Iris pigment epithelial cell (primary cell): ENCODE measurements at regions not wholly inside any gene's neighbourhood (a gene's known extent, or its start where the extent isn't known, plus 50 kb on each side); places are given as distances from the start of the nearest gene placed in this dataset.
"Not testable (repeated sequence)": the region's sequence is repeated elsewhere in the genome, so short reads cannot be mapped to it uniquely, and the experiment has no call there.

Experiments
- DNase-seq: peaks from one replicate; pipeline ENCODE4 v3.0.0-alpha.2; 2011; ENCODE audit warnings: low read depth

DNA sequence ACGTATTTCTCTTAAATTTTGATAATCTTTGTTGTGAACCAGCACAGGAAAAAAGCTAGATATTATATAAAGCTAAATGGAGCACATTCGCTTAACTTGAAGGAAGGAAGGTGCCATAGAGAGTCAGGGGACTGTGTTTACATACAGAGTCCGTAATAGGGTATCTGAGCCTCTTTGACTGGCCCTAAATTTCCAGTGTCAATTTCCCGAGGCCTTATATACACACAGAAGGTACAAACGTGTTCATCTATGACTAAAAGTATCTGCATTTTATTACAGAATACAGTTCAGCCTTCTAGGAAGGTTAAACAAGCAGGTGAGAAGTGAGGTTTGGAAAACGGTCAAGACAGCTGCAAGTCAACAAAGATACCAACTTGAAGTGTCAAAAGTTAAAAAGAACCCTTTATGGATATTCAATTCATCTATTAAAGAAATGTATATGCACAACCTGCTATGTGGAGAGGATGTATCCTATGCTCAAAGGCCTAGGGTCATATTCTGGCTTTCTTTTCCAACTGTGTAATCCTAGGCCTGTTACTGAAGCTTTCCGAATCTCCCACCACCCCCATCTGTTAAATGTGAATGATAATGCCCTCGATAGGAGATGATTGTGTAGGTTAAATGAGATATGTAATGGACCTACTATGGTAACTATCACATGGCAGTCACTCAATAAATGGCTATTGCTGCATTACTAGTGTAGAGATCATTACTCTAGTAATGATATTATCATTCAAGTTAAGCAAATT is 263.7 kb upstream of the MAF start:
- no peak for DNase-seq

DNA sequence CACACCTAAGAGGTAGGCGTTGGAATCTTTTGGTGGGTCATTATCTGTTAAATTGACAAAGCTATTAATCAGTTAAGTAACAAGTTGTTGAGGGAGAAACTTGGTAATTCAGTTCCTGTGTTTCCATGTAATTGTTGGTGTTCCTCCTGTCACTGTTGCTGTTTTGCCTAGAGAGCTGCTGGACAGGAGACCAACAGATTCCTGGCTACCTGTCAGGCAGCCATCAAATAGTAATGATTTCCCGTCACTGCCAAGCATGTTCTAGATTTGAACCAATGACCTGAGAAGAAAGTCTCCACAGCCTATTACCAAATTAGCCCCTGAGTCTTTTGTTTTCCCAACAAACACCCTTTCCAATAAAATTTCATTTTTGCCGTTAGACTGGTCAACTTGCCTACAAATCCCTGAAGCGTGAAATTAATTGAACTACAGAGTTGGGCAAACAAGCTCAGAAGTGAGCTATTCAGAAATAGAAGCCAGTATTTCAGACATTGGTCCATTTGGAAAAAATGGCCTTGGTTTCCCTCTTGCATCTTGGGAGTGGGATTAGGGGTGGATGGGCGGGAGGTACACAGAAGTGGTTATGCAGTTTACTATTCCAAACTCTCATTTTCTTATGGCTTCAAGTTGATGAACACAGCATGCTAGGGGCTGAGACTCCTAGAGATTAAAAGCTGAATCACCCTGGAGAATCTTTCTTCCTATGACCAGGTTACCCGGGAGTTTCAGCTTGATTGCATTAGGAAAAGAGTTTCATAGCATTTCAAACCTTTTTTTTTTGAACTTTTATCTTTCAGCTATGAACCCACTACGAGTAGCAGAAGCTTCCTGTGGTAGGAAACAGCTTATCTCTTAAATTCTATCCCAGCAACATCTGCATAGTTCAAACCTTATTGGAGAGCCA is 262.8 kb upstream of the MAF start:
- DNase-seq: no peak

DNA sequence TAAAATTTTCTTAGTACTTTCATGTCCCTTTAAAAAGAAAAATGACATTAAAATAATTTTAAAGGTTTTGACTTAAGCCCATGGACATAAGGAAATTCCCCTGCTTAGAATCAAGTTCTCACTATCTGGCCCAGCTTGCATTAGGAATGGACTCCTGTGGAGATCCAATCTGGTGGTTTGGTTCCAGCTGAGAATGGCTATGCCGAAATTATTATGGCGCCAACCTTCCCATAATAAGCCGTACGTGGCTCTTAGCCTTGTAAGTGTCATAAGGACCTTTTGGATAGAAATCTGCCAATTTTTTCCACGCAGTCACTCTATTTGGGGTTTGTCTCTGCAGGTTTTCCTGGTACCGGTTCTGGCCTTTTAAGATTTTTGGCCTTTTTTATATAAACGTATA is 262.1 kb upstream of the MAF start:
- no peak for DNase-seq

DNA sequence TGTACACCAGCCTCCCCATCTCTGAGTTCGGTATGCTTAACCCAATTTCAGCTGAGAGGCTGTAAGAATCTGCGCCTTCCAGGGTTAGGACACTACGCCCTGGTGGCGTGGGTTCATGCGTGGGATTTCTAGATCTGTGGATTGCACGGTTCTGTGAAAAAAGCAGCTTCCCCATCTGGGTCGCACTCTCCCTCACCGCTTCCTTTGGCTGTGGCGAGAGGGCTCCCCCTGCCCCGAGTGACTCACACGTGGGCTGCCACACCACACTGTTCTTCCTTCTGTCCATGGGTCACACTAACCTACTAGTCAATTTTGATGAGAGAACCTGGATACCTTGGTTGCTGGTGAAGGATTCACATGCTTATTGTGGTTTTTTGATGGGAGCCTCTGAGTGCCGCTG is 256.0 kb upstream of the MAF start:
- no peak for DNase-seq

DNA sequence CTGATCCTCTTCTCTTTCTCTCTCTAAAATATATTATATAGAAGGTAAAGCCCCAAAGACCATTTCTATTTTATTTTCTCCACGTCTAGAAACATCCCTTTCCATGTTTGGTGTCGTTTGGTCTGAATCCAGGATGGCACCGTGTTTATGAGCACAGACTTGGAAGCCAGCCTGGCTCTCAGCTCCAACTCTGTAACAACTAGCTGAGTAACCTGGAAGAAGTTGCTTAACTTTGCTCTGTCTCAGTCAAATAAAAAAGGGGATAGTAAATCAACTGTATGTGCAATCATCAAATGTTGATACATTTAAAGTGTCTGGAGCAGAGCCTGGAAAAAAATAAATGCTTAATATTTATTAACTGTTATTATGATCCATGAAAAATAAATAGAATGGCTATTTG is 249.8 kb upstream of the MAF start:
- no peak for DNase-seq

DNA sequence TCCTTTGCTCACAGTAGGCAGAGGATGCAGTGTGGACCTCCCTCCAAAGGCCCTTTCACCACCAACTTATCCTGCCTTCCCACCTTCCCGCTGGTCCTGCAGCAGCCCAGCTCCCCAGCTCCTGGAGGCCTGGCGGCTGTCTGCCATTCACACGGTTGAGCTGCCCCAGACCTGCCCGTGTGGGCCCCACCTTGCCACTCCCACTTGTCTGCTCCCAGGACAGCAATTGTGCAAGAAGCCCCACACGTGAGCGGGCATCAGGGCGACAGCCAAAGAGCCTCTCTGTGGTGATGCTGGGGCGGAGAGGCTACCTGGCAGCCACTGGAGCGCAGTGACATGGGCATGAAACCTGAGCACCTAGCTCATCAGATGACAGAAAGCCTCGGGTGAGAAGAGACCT is 248.6 kb upstream of the MAF start:
- no peak for DNase-seq

DNA sequence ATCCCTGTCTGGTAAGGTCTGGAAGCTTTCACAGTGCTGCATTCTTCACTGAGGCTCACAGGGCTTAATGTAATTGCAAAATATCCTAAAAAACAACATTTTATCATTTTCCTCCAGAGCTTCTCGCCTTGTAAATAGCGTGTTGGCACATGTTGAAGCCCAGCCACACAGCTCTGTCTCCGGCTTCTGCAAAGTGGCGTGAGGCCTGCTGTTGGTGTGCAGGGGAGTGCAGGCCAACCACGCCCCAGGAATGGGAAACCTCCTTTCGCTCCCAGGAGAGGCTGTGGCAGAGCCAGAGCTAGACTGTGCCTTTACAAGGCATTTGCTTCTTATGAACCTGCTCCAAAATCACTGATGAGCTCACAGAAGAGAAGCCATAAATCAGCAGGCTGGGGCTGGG is 248.2 kb upstream of the MAF start:
- no peak for DNase-seq

DNA sequence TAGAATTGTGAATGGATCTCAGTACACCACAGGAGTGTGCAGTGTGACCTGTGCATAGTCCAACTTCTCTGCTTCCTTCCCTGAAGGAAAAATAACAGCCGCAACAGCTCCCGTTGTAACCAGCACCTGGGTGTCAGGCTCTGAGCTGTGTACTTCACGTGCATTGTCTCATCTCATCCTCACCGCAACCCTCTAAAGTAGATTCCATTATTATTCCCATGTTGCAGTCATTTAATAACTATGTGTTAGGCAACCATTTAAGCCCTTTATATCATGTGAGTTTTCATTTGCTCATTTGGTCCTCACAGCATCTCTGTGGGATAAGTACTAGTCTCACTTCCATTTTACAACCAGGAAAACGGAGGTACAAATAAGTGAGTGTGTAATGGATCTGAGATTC is 247.0 kb upstream of the MAF start:
- no peak for DNase-seq

DNA sequence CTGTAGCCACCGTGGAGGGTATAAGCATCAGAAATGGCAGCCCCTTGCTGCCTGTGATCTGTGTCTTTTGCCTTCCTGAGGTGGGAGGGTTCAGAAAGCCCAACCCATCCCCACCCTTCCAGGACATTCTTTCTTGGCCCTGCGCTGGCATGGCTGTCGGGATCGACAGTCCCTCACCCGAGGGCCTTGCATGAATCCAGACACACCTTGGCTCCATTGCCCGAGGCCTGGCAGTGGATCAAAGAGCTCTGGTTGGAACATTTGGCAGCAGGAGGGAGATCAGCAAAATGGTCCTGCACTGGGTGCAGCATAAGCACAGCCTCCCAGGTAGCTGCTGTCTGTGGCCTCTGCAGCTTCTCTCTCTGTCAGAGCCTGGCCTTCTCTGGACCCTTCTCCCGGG is 246.6 kb upstream of the MAF start:
- DNase-seq: no peak

DNA sequence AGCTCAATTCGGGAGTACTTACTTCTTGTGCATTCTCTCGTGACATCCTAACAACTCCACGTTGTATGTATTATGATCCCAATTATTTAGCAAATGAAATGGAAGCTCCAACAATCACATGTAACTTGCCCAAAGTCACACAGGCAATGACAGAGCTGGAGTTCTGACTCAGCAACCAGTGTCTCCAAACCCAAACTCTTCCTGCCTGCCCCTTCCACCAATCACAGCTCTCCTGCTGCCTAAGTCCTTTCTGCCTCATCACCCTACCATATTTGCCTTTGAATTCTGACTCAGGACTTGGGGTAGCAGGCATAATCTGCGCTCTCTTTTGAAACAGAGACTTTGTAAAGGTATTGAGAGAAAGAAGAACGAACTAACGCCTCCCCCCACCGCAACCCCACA is 245.2 kb upstream of the MAF start:
- DNase-seq: no peak

DNA sequence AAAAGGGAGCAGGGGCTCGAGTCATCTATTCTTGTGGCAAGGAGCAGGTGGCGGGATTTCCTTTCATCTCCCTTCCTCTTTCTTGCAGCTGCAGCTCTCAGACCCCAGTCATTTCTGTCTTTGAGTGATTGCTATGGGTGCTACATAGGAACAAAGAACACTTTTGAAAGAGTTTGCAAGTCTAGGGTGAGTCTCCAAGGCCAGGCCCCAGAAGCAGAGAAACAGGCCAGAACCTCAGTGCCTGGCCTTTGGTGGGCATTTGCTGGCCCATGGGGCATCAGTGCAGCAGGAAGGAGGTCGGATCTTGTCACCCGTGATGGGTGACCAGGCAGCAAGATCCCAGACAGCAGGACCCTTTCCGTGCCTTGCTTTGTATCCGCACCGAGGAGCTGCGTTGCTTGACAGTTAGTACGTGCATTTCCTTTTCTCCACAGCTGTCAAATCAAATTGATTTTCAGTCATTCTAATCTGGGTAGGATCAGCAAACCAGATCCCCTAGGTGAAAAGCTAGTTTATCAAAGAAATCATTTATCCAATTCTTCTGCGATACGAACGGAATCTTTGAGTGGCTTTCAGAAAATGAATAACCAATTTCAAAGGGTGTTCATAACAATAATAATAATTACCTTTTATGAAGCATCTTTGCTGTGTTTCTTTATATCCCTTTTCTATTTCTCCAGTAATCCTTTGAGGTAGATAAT is 244.6 kb upstream of the MAF start:
- no peak for DNase-seq

DNA sequence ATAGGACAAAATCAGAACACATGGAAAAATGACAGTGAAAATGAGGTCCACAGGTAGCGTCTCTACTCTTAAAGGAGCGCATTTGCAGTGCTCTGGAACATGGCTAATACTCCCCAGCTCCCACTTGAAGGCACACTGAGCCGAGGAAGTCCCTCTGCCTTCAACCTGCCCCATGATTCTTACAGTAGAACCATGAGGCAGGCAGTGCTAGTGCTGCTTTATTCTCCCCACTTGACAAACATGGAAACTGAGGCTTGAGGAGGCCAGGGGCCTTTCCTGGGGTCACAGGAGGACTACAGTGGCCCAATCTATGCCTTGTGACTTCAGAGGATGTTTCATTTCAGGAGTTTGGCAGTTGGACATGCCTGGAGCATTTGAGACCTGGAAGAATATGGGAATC is 244.1 kb upstream of the MAF start:
- no peak for DNase-seq

DNA sequence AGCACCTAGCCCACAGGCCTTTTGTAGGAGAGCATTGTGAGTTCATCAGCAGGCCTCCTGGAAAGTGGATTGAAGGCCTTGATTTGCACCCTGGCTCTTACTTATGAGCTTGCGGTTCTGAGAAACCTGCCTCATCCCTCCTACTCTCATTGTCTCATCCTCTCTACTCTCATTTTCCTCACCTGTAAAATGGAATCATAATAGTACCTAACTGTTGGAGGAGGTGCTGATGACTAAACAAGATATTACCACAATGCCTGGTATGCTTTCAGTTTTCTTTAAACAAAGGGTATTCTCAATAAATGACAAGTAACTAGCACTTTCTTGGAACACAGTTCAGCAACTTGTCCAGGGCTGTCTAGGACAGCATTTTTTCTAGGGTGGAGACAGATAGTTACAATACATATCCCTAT is 243.1 kb upstream of the MAF start:
- DNase-seq: no peak

DNA sequence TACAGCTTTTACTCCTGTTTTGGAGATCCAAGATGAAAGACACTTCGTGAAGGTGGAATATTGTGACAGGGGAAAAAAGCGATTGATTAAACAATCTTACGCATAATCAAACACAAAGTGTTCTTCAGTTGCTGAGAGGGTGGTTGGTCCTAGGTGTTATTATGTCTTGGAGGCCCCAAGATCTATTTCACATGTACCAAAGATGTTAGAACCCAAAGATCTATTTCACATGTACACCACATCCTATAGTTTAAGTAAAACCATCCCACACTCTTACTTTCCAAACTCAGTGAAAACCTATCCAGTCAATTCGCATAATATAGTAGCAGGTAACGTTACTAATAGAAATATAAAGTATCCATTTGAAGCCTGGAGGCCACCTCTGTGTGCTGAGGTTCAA is 242.6 kb upstream of the MAF start:
- no peak for DNase-seq

DNA sequence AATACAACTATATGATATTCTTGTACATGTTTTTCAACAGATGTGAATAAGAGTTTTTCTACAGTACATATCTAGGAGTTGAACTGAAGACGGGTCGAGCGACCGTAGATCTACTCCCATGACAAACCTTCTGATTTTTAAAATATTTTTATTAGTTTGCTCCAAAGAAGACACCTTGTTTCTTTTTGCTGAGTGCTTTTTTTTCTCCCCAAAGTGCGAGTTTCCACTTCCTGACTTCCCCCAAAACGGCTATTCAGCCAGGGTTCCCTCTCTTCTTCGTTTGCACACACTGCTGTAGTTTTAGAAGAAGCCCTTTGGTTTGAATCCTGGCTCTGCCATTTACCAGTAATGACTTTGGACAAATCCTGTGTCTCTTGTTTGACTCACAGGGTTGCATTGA is 241.7 kb upstream of the MAF start:
- DNase-seq: no peak

DNA sequence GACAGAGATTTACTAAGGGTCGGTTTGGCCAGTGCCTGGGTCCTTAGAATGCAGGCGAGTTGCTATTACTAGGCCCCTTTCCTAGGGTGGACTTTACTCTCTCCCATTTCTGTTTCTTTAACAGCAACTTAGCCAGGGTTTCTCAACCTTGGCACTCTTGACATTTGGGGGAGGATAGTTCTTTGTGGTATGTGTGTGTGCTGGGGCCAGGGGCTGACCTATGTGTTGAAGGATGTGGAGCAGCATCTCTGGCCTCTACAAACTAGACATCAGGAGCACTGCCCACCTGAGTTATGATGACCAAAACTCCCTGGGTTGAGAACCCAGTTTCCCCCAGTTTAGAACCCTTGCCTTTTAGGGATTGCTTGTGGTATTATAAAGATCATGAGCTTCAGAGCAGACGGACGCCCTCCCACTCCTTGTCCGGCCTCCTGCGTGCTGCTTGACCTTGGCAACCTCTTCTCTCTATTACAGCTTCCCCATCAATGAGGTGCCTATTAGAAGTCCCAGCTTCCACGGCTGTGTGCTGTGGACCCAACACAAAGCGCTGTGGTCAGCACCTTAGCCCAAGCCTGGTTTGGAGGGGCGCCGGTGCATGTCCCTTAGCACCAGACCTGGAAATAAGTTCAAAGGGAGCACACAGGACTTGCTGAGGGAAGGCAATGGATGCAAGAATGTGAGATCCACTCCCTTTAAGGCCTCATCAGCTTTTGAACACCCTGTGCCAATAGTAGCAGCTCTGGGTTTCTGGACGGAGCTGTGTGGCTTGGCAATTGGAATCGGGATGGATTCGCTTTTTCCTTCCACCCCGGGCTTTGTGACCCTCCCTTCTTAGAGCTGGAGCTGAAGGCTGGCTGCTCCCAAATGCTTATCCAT is 239.2 kb upstream of the MAF start:
- no peak for DNase-seq

DNA sequence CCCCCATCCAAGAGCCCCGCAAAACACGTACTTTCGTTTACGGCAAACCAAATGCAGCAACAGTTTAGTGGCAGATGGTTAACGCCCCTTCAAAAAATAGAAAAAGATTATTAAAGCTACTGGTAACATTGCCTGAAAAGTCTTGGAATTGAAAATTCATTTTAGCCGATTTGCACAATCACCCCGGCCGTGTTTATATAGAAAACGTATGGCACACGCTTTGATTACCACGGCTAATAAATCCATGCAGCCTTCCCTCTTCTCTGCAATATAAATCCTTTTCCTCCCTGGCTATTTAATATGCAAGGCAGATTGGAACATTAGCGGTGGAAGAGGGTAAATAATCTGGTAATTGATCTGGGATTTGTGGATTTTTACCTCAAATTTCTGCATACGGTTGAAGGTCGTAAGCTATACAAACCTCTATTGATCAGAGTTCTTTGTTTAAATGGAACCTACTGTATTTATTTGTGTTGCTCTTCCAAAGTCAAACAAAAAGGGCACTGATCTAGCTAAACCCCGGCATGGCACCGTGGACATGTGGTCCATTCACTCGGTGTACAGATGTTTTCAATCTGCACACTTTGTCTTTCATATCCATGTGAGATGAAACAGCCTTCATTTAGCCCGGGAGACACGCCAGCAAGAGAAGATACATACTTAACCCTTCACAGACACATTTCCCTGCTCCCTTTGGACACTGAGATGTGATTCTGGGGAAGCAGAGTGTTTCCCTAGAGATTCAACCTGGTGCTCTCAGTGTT is 238.1 kb upstream of the MAF start:
- no peak for DNase-seq

DNA sequence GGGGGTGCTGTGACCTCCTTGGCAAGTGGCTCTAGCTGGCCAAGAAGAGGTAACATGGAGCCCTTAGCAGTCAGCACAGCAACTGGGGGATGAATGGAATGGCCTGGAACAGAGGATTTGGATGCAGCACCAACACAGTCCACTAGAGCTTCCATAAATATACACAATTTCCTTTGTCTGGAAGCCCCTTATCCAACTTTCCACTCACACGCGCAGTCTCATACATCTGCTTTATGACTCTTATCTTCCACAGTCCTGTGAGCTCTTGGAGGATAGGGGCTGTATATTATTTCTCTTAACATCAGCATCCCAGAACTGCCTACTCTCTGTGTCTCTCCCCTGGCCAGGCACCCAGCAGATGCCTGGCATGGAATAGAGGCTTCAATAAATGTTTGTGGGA is 235.6 kb upstream of the MAF start:
- no peak for DNase-seq

DNA sequence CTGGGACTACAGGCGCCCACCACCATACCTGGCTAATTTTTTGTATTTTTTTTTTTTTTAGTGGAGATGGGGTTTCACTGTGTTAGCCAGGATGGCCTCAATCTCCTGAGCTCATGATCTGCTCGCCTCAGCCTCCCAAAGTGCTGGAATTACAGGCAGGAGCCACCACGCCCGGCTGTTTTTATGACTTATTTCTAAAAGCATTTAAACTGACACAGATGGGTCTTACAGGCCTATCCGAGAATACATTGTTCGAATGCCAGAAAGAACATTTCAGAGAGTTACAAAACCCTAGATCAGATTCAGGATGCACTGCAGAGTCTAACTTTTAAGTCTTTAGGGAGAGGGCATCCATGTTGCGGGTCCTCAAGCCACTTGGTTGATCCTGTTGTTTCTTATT is 234.7 kb upstream of the MAF start:
- no peak for DNase-seq

DNA sequence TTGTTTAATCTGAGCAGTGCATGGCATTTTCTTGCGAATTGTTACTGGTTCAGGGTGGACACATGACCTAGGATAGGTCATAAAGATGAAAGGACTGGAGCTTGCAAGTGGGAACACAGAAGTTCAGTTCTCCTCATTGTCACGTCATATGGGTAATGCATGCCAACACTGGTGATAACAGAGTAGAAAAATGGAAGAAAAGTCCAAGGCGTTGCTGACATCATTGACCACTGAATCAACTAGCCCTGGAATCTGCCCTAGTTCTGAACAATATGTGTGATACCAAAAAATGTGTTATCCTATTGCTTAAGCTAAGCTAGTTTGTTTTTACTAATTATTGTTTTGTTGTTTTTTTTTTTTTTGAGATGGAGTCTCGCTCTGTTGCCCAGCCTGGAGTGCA is 234.2 kb upstream of the MAF start:
- DNase-seq: no peak

DNA sequence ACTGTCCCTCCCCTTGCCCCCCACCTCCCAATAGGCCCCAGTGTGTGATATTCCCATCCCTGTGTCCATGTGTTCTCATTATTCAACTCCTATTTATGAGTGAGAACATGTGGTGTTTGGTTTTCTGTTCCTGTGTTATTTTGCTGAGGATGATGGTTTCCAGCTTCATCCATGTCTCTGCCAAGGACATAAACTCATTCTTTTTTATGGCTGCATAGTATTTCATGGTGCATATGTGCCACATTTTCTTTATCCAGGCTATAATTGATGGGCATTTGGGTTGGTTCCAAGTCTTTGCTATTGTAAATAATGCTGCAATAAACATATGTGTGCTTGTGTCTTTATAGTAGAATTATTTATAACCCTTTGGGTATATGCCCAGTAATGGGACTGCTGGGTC is 233.5 kb upstream of the MAF start:
- not testable (repeated sequence) for DNase-seq
